ENCODE measurements at regions not wholly inside any gene's neighbourhood (a gene's known extent, or its start where the extent isn't known, plus 50 kb on each side); places are given as distances from the start of the nearest gene placed in this dataset.

DNA sequence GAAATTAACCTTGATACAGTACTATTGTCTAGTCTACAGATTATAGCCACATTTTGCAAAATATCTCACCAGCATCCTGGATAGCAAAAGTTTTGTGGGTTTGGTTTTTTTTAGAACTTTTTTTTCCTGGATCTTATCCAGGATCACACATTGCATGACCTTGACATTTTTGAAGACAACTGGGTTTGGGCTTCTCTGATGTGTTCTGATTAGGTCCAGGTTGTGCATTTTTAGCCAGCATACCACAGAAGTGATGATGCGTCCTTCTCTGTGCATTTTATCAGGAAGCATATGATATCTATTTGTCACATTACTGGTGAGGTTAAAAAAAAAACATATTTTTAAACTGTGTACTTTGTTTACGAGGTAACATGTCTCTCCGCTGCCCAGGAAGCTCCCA is 221.0 kb upstream of the OSR1 start:
- no peak for DNase-seq

- peak; percentile 72 for DNase-seq
Observed at GRCh38 chr2:19577723-19578122, 219.3 kb upstream of the OSR1 start.

- no peak for DNase-seq
Observed at GRCh38 chr2:19576411-19576810, 218.0 kb upstream of the OSR1 start.

GRCh38 chr2:19575641-19576040 is 217.2 kb upstream of the OSR1 start:
- peak; percentile 63 for DNase-seq

DNA sequence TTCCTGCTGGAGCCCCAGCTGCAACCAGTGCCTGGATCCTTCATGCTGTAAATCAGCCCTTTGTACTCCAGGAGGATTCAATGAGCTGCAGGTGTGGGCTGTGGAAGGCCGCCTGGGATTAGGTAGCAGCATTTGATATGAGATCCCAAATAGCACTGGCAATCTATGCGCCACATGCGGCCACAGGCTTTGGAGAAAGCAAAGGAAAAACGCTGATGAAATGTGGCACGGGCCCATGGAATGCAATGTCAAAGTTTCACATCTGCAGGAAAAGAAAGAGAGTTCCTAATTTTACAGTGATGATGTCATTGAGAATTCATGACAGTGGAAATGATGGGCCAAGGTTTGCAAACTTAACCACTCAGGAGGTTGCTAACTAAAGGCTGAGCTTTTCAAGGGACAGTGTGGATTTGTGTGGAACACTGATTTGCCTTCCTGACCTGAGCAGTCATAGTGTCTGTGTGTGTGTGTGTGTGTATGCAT is 216.4 kb upstream of the OSR1 start:
- DNase-seq = peak; percentile 84

GRCh38 chr2:19573784-19574183 is 215.4 kb upstream of the OSR1 start:
- no peak for DNase-seq

DNA sequence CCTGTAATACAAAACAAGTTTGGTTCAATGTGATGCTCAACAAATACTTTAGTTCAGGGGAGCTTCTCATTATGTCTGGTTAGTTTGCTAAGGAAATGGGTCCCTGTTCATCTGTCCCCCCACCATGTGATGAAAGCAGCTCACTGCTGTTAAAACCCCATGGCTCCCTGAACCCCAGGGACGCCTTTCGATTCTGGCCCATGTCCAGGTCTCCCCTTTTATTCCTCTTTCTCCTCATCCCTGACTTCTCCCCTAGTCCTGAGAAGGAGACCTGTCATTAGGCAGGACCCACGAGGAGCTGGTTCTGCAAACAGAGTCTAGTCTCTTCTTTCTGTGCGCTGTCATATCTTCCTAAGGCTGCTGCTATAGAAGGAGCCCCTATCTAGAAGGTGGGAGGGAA is 213.3 kb upstream of the OSR1 start:
- no peak for DNase-seq

GRCh38 chr2:19569300-19569791 is 210.9 kb upstream of the OSR1 start:
- peak; percentile 35 for DNase-seq

GRCh38 chr2:19568809-19569208 is 210.4 kb upstream of the OSR1 start:
- DNase-seq = no peak

DNA sequence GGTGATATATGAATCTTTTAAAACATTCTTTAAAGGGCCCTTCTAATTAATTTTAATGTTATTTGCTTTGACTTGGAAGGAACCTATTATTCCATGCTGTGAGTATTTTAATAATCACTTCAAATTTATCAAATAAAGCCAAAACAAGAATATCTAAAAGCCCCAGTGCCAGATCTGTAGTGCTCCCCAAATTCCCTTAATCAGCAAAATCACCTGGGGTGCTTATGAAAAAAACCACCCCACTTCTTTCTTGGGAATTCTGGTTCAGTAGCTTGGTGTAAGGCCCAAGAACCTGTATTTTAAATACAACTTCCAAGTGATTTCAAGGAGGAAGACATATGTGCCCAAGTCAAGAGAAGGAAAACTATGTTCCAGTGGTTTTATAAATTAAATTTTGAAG is 202.4 kb upstream of the OSR1 start:
- DNase-seq = no peak

GRCh38 chr2:19559596-19560240 is 201.3 kb upstream of the OSR1 start:
- DNase-seq = no peak

- DNase-seq = no peak
Observed at GRCh38 chr2:19556648-19557047, 198.2 kb upstream of the OSR1 start.

DNA sequence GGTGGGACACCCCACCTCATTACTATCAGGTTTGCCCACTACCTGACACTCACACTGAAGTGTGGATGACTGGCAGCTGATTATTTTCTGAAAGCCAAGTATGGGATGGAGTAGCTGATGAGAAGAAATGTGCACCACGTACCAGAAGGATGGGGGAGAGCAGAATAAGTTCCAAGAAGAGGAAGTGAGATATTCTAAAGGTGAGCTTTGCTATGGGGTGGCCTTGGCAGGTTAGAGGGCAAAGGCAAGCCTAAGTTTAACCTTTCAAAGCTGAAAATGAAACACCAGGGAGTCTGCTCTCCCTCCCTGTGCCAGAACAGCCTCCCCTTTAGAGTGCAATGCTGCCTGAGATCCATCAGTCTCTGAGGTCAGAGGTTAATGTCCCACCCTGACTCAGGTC is 196.1 kb upstream of the OSR1 start:
- DNase-seq = no peak

- no peak for DNase-seq
Observed at GRCh38 chr2:19552270-19552669, 193.8 kb upstream of the OSR1 start.

GRCh38 chr2:19550750-19551149 is 192.3 kb upstream of the OSR1 start:
- no peak for DNase-seq

DNA sequence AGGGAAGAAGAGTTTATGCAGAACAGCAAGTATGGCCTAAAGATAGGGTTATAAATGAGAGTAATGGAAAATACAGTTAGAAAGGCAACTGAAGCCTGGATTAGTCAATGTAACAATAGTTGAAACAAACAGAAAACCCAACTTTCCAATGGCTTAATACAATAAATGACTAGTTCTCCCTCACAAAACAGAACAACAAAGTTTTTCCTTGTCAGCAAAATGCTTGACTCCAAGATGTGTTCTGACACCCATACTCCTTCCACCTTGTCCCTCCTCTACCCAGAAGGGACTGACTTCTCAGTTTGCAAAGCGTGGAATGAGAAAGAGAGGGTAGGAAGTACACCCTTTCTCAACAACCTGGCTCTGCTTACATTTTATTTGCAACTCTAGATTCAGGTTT is 191.4 kb upstream of the OSR1 start:
- no peak for DNase-seq

GRCh38 chr2:19548116-19548515 is 189.7 kb upstream of the OSR1 start:
- DNase-seq = no peak

- DNase-seq = no peak
Observed at GRCh38 chr2:19547321-19547720, 188.9 kb upstream of the OSR1 start.

DNA sequence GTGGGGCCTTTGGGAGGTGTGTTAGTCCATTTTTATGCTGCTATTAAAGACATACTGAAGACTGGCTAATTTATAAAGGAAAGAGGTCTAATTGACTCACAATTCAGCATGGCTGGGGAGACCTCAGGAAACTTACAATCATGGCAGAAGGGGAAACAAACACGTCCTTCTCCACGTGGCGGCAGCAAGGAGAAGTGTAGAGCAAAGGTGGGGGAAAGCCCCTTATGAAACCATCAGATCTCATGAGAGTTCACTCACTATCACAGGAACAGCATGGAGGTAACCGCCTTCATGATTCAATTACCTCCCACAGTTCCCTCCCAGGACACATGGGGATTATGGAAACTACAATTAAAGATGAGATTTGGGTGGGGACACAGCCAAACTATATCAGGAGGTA is 187.1 kb upstream of the OSR1 start:
- DNase-seq = no peak

- no peak for DNase-seq
Observed at GRCh38 chr2:19543663-19544383, 185.4 kb upstream of the OSR1 start.

DNA sequence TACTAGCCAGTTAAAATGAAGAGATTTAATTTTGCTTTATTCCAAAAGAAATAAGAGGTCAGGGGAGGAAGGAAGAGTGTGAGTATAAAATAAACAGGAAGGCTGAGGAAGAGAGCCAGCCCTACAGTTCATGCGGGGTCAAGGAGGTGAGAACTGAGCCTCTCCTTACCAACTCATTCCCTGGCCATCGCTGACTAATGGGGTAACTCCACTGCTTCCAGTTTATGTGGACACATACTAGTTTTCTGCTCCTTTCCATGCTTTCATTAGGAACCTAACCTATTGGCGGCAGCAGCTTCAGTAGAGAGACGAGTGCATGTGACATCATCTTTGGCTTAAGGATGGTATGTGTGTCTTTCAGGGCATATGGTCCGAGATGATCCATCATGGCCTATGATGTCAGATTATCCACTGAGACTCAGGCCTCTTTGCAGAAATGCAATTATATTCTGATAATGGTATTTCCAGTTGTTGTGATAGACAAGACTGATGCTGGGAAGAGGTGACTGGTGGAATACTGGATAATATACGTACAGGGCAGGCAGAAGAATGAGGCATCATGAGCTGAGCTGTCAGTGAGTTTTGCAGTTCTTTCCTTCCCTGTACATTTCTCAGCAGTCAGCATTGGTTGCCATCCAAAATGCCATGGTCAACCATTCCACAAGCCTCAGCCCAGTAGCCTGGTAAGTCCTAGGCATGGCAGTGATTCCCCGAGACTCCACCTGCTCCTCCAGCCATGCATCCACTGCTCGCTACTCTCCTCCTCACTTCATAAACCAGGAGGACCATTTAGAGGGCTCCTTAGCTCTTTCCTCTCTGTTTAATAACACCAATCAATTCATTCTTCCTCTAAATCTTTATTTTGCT is 184.6 kb upstream of the OSR1 start:
- peak; percentile 53 for DNase-seq

DNA sequence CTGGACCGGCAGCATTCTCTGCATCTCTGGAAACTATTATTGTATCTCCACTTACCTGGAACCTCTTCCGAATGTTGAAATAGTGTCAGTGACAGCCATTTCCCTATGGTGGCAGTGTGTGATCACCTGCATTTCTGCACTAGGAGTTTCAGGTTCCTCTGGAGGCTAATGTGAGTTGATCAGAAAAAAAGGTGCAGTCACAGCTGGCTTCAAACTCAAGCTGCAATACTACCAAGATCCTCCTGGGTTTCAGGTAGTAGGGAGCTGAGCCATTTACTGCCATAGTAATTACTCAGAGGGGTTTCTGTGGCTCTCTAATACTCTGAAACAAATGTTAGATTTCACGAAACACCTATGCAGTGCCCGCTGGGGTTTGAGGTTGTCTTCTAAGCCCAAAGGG is 183.5 kb upstream of the OSR1 start:
- DNase-seq = no peak

GRCh38 chr2:19540739-19541525 is 182.5 kb upstream of the OSR1 start:
- DNase-seq = peak; percentile 95
